A673 (cell line): ENCODE measurements at regions not wholly inside any gene's neighbourhood (a gene's known extent, or its start where the extent isn't known, plus 50 kb on each side); places are given as distances from the start of the nearest gene placed in this dataset.

Experiments used
- BruUV-seq: library from RNA; stranded (reverse); fragments of 400-500 nt; replicated peaks from 2 replicates; lab custom pipeline; 2021; lab: Mats Ljungman, UMichigan
- CTCF ChIA-PET: fragments of 300-600 bp; sonication (Branson Sonifier 250); formaldehyde crosslinking; loops from one replicate; lab custom pipeline; 2022; ENCODE audit warnings: antibody characterized with exemption; lab: Charles Lee
- POLR2A ChIA-PET: fragments of 300-600 bp; sonication (Branson Sonifier 250); formaldehyde crosslinking; loops from one replicate; lab custom pipeline; 2022; ENCODE audit warnings: antibody characterized with exemption; ENCODE audit not compliant: low non-redundant PET; lab: Charles Lee
- DNase-seq: peaks from one replicate; pipeline ENCODE4 v3.0.0-alpha.2; 2015; ENCODE audit warnings: low spot score
- H3K27ac ChIP-seq: fragments of 200-600 bp; sonication (generic); 2 replicates; pipeline ENCODE4 v1.5.1; 2016; ENCODE audit warnings: mixed run types, low read depth, mild to moderate bottlenecking, mixed read lengths, antibody characterized with exemption, low read length; ENCODE audit not compliant: poor library complexity, severe bottlenecking
- H3K27me3 ChIP-seq: fragments of 200-600 bp; sonication (generic); replicated peaks from 2 replicates; pipeline ENCODE4 v1.6.1; 2017; ENCODE audit warnings: mixed run types, low read depth, mild to moderate bottlenecking, mixed read lengths, antibody characterized with exemption, low read length; ENCODE audit not compliant: insufficient read depth, poor library complexity
- H3K36me3 ChIP-seq: fragments of 200-600 bp; sonication (generic); 2 replicates; pipeline ENCODE4 v1.6.1; 2016; ENCODE audit warnings: mixed run types, mild to moderate bottlenecking, mixed read lengths, antibody characterized with exemption, low read length; ENCODE audit not compliant: insufficient read depth, poor library complexity, severe bottlenecking
- H3K4me1 ChIP-seq: fragments of 200-600 bp; sonication (generic); 2 replicates; pipeline ENCODE4 v1.6.1; 2017; ENCODE audit warnings: mixed run types, mild to moderate bottlenecking, mixed read lengths, antibody characterized with exemption, low read length; ENCODE audit not compliant: insufficient read depth, poor library complexity, severe bottlenecking
- H3K4me3 ChIP-seq: fragments of 200-600 bp; sonication (generic); 2 replicates; pipeline ENCODE4 v1.5.1; 2016; ENCODE audit warnings: low read depth, mixed run types, mild to moderate bottlenecking, mixed read lengths, low read length; ENCODE audit not compliant: poor library complexity, severe bottlenecking
- H3K9me3 ChIP-seq: fragments of 200-600 bp; sonication (generic); 2 replicates; pipeline ENCODE4 v1.6.1; 2016; ENCODE audit warnings: mixed run types, low read depth, mild to moderate bottlenecking, mixed read lengths, antibody characterized with exemption, low read length; ENCODE audit not compliant: poor library complexity, severe bottlenecking
- EZH2 ChIP-seq: fragments of 200-600 bp; sonication (generic); IDR thresholded peaks from 2 replicates; pipeline ENCODE4 v1.6.1; 2017; ENCODE audit warnings: borderline replicate concordance, low read depth, mild to moderate bottlenecking, mixed read lengths, antibody characterized with exemption, low read length; ENCODE audit not compliant: poor library complexity, severe bottlenecking
- intact Hi-C: fragments of 100-400 bp; cut with micrococcal nuclease; formaldehyde crosslinking; loops from one replicate; pipeline ENCODE4 v1.10.0; 2022; ENCODE audit not compliant: unreplicated experiment
- TF ChIP-seq, protein P1 (sequence below): fragments of 300-800, 200-600 bp; sonication (generic); conservative IDR thresholded peaks from 2 replicates; pipeline ENCODE4 v1.5.1; 2017; ENCODE audit warnings: low read depth, mild to moderate bottlenecking, antibody characterized with exemption, low read length, moderate library complexity, mixed read lengths

DNA sequence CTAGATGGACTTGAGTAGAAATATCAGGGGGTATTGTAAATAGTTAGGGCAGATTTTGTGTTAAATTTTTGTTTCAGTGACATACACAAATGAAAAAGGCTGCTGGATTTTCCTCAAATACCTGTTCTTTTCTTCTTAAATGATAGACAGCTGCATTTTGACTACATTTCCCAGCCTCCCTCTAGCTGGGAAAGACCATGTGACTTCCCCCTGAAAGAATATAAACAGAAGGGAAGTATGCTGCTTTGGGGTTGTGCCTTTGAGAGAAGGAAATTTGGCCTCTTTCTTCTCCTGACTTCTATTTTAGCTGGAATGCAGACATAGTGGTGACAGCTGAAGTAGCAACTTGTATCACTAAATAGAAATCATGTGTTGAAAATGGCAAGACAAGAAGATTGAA lies 476.1 kb upstream of the SYT1 start:
- ChIA-PET POLR2A (no interaction called here), CTCF (no interaction called here)
- no peaks in the 10 kb centered on the region for H3K27me3 ChIP-seq
- no peak for DNase-seq
- no peaks in the 10 kb centered on the region for H3K36me3 ChIP-seq
- H3K4me1 ChIP-seq: peaks cover 4% of the 10 kb centered on the region
- H3K27ac ChIP-seq: no peak overlapping the region
- no peak overlapping the region for H3K4me3 ChIP-seq
- intact Hi-C loops: no loop called here
- no peaks in the 10 kb centered on the region for H3K9me3 ChIP-seq
- BruUV-seq: no TSS peak
- TF ChIP-seq, protein P1, sequence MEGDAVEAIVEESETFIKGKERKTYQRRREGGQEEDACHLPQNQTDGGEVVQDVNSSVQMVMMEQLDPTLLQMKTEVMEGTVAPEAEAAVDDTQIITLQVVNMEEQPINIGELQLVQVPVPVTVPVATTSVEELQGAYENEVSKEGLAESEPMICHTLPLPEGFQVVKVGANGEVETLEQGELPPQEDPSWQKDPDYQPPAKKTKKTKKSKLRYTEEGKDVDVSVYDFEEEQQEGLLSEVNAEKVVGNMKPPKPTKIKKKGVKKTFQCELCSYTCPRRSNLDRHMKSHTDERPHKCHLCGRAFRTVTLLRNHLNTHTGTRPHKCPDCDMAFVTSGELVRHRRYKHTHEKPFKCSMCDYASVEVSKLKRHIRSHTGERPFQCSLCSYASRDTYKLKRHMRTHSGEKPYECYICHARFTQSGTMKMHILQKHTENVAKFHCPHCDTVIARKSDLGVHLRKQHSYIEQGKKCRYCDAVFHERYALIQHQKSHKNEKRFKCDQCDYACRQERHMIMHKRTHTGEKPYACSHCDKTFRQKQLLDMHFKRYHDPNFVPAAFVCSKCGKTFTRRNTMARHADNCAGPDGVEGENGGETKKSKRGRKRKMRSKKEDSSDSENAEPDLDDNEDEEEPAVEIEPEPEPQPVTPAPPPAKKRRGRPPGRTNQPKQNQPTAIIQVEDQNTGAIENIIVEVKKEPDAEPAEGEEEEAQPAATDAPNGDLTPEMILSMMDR: no peak
- TF ChIP-seq EZH2: no peak

DNA sequence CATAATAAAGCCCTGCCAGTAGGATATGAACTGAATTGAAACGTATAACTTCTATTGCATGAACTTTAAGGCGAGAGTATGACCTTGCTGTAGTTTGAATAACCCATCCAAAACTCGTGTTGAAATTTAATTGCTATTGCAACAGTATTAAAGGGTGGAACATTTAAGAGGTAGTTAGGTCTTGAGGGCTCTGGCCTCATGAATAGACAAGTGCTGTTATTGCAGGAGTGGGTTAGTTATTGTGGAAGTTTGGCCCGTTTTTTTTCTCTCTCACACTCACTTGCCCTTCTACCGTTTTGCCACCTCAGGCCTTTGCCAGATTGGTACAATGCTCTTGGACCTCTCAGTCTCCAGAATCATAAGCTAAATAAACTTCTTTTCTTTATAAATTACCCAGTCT lies 473.7 kb upstream of the SYT1 start:
- no peaks in the 10 kb centered on the region for H3K27me3 ChIP-seq
- TF ChIP-seq, protein P1: no peak
- no peak for TF ChIP-seq EZH2
- no peak overlapping the region for H3K27ac ChIP-seq
- no TSS peak for BruUV-seq
- intact Hi-C loops: loop anchor here (5.0 kb wide), 2 partner anchors 781 to 981 kb away; no protein-coding TSS in a partner anchor
- no peak for DNase-seq
- ChIA-PET POLR2A (interaction anchor here (0.6 to 1.1 kb wide), 2 partner anchors 48 to 976 kb away, joined by 4 read pairs; no protein-coding TSS in a partner anchor), CTCF (no interaction called here)
- H3K36me3 ChIP-seq: no peaks in the 10 kb centered on the region
- H3K9me3 ChIP-seq: no peaks in the 10 kb centered on the region
- H3K4me1 ChIP-seq: peaks cover 8% of the 10 kb centered on the region
- H3K4me3 ChIP-seq: no peak overlapping the region

DNA sequence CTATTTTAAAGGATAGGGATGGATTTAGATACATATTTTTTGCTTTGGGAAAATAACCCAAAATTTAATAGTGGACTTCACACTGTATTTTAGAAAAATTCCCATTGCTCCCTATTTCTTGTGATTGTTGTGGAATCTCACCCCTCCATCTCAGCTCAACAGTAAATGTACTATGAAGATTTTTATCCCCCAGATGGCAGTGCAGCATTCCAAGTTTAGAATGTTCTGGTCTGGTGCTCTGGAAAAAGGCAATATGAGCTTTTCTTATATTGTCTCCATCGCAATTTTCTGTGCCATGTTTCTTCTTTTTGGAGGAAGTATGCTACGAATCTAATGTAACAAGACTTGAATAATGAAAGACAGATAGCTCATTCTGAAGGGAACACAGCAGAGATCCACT lies 471.7 kb upstream of the SYT1 start:
- BruUV-seq: no TSS peak
- Histone ChIP-seq H3K27ac (no peak overlapping the region), H3K9me3 (no peaks in the 10 kb centered on the region), H3K27me3 (no peaks in the 10 kb centered on the region), H3K4me1 (peaks cover 8% of the 10 kb centered on the region), H3K36me3 (no peaks in the 10 kb centered on the region), H3K4me3 (no peak overlapping the region)
- POLR2A ChIA-PET: no interaction called here
- intact Hi-C loops: loop anchor here (5.0 kb wide), 2 partner anchors 779 to 979 kb away; no protein-coding TSS in a partner anchor
- no peak for TF ChIP-seq EZH2
- TF ChIP-seq, protein P1: peak; percentile 57
- peak; percentile 77 for DNase-seq
- CTCF ChIA-PET: interaction anchor here (1.0 kb wide), 2 partner anchors 78 to 952 kb away, joined by 3 to 4 read pairs; no protein-coding TSS in a partner anchor
